ENCODE measurements at regions not wholly inside any gene's neighbourhood (a gene's known extent, or its start where the extent isn't known, plus 50 kb on each side); places are given as distances from the start of the nearest gene placed in this dataset.

GRCh38 chr12:28122756-28123155 lies 67.5 kb upstream of the CCDC91 start:
- TF ChIP-seq TCF12 (IDR thresholded peaks at IDR 0.05; ENCODE audit: low read depth): no peak
- TF ChIP-seq REST (IDR thresholded peaks at IDR 0.05; ENCODE audit: low read depth): no peak
- no peak for TF ChIP-seq EP300 (IDR thresholded peaks at IDR 0.05; ENCODE audit: borderline replicate concordance)
- no peak for TF ChIP-seq TEAD4 (IDR thresholded peaks at IDR 0.05)
- TF ChIP-seq NFIC (IDR thresholded peaks at IDR 0.05): no peak
- no peak for TF ChIP-seq YY1 (IDR thresholded peaks at IDR 0.05; ENCODE audit: low read depth)
- no peak for TF ChIP-seq TAF1 (IDR thresholded peaks at IDR 0.05; ENCODE audit: low read depth)
- no peak for TF ChIP-seq RAD21 (IDR thresholded peaks at IDR 0.05; ENCODE audit: low read depth)
- no peak for TF ChIP-seq MAX (IDR thresholded peaks at IDR 0.05)
- no peak for TF ChIP-seq EGR1 (IDR thresholded peaks at IDR 0.05)
- TF ChIP-seq CEBPB (IDR thresholded peaks at IDR 0.05): no peak

All from Ishikawa (cell line).